Smooth muscle cell (in vitro differentiated cells): ENCODE measurements at regions not wholly inside any gene's neighbourhood (a gene's known extent, or its start where the extent isn't known, plus 50 kb on each side); places are given as distances from the start of the nearest gene placed in this dataset.

Experiments
- DNase-seq: peaks from one replicate; lab custom pipeline; 2025; ENCODE audit not compliant: unreplicated experiment; lab: John Stamatoyannopoulos, UW
- H2AFZ ChIP-seq: fragments of 200-600 bp; sonication (generic); 2 replicates; pipeline ENCODE4 v1.6.0; 2016; ENCODE audit warnings: antibody characterized with exemption, low read depth, mild to moderate bottlenecking
- H3F3A ChIP-seq: fragments of 200-600 bp; sonication (generic); 2 replicates; pipeline ENCODE4 v1.6.0; 2017; ENCODE audit warnings: antibody characterized with exemption, low read depth
- H3K27ac ChIP-seq: fragments of 200-600 bp; sonication (generic); 2 replicates; pipeline ENCODE4 v1.5.1; 2016; ENCODE audit warnings: low read depth, mild to moderate bottlenecking
- H3K27me3 ChIP-seq: fragments of 200-600 bp; sonication (generic); 2 replicates; pipeline ENCODE4 v1.6.1; 2016; ENCODE audit warnings: low read depth, mild to moderate bottlenecking
- H3K36me3 ChIP-seq: fragments of 200-600 bp; sonication (generic); 2 replicates; pipeline ENCODE4 v1.5.1; 2016; ENCODE audit warnings: low read depth
- H3K4me1 ChIP-seq: fragments of 200-600 bp; sonication (generic); 2 replicates; pipeline ENCODE4 v1.5.1; 2016; ENCODE audit warnings: low read depth
- H3K4me2 ChIP-seq: fragments of 200-600 bp; sonication (generic); 2 replicates; pipeline ENCODE4 v1.6.0; 2016; ENCODE audit warnings: mild to moderate bottlenecking
- H3K4me3 ChIP-seq: fragments of 200-600 bp; sonication (generic); 2 replicates; pipeline ENCODE4 v1.5.1; 2016; ENCODE audit warnings: mild to moderate bottlenecking
- H3K79me2 ChIP-seq: fragments of 200-600 bp; sonication (generic); 2 replicates; pipeline ENCODE4 v1.6.0; 2016; ENCODE audit warnings: low read depth, mild to moderate bottlenecking
- H3K9ac ChIP-seq: fragments of 200-600 bp; sonication (generic); 2 replicates; pipeline ENCODE4 v1.6.0; 2016; ENCODE audit warnings: low read depth
- H3K9me3 ChIP-seq: fragments of 200-600 bp; sonication (generic); replicated peaks from 2 replicates; pipeline ENCODE4 v1.5.1; 2016; ENCODE audit warnings: low read depth
- H4K20me1 ChIP-seq: fragments of 200-600 bp; sonication (generic); 2 replicates; pipeline ENCODE4 v1.6.0; 2016; ENCODE audit warnings: low read depth
- WGBS: methylation state at CpG from one replicate; pipeline ENCODE4 v1.1.7; 2016; ENCODE audit warnings: low lambda C conversion rate; 5-methylcytosine and 5-hydroxymethylcytosine counted together
- TF ChIP-seq, protein P1 (sequence below): fragments of 200-600 bp; sonication (generic); IDR thresholded peaks from 2 replicates; pipeline ENCODE4 v1.5.1; 2017; ENCODE audit warnings: borderline replicate concordance, mild to moderate bottlenecking, antibody characterized with exemption; ENCODE audit not compliant: insufficient read depth, poor library complexity, severe bottlenecking

DNA sequence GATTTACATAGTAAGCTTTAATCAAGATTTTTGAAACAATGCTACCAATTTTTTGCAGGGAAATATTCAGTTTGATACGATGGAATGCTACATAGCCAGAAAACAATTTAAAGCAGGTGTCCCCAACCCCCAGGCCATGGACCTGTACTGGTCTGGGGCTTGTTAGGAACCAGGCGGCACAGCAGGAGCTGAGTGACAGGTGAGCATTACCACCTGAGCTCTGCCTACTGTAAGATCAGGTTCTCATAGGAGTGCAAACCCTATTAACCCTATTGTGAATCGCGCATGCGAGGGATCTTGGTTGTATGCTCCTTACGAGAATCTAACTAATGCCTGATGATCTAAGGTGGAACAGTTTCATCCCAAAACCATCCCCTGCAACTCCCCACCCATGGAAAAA, 322.6 kb upstream of the NECTIN3 start:
- Histone ChIP-seq H3K4me1 (peaks cover 2% of the 10 kb centered on the region), H3K4me3 (no peak overlapping the region), H3K9me3 (no peaks in the 10 kb centered on the region), H3K27me3 (no peaks in the 10 kb centered on the region), H3K27ac (no peak overlapping the region), H3K36me3 (peaks cover 4% of the 10 kb centered on the region), H3K4me2 (no peak overlapping the region), H3K79me2 (no peaks in the 10 kb centered on the region), H3F3A (no peaks in the 10 kb centered on the region), H4K20me1 (no peaks in the 10 kb centered on the region), H3K9ac (no peak overlapping the region), H2AFZ (no peak overlapping the region)
- 92% methylated on average over 6 of the region's 6 CpGs for WGBS
- no peak for DNase-seq
- TF ChIP-seq, protein P1, sequence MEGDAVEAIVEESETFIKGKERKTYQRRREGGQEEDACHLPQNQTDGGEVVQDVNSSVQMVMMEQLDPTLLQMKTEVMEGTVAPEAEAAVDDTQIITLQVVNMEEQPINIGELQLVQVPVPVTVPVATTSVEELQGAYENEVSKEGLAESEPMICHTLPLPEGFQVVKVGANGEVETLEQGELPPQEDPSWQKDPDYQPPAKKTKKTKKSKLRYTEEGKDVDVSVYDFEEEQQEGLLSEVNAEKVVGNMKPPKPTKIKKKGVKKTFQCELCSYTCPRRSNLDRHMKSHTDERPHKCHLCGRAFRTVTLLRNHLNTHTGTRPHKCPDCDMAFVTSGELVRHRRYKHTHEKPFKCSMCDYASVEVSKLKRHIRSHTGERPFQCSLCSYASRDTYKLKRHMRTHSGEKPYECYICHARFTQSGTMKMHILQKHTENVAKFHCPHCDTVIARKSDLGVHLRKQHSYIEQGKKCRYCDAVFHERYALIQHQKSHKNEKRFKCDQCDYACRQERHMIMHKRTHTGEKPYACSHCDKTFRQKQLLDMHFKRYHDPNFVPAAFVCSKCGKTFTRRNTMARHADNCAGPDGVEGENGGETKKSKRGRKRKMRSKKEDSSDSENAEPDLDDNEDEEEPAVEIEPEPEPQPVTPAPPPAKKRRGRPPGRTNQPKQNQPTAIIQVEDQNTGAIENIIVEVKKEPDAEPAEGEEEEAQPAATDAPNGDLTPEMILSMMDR, result no peak

DNA sequence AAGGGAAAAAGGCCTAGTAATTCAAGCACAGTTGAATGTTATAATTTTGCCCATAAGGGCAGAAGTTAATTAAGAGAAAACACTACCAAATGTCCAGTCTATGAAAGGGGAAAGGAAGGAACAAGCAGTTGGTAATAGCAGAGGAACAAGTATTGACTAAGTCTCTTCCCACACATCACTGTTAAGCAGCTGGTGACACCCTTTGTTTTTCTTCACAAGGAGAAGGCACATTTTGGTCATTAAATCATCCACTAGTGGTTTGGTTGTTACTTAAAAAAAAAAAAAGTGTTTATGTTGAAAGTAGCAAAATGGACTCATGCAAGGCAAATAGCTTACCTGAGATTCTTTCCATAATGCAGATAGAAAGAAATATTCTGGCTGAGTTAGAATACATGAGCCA, 321.4 kb upstream of the NECTIN3 start:
- no peaks in the 10 kb centered on the region for H4K20me1 ChIP-seq
- no peak overlapping the region for H3K4me2 ChIP-seq
- TF ChIP-seq, protein P1, result no peak

DNA sequence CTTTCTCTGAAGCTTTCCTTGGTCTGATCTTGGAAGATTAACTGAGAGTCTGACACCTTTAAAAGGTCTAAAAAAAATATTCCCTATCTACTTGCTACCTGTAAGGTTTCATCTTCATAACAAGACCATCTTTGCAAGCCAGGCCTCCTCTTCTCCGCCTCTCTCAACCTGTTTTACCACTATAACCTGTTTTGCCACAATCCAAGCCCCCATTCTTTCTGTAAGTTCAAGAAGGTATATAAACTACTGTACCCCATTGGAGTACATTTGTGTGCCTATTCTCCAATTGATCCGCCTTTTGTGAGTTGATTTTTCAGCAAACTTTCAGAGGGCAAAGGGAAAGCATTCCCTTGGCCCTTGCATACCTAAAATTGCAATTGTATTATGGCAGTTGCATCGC, 319.3 kb upstream of the NECTIN3 start:
- Histone ChIP-seq H3F3A (no peaks in the 10 kb centered on the region), H3K9ac (no peak overlapping the region), H3K79me2 (no peaks in the 10 kb centered on the region), H4K20me1 (no peaks in the 10 kb centered on the region), H3K4me2 (no peak overlapping the region), H2AFZ (no peak overlapping the region), H3K9me3 (no peaks in the 10 kb centered on the region), H3K36me3 (no peaks in the 10 kb centered on the region), H3K27me3 (no peaks in the 10 kb centered on the region), H3K4me3 (no peak overlapping the region), H3K4me1 (peaks cover 13% of the 10 kb centered on the region), H3K27ac (no peak overlapping the region)
- WGBS, result 90% methylated on average over 3 of the region's 3 CpGs
- no peak for DNase-seq
- TF ChIP-seq, protein P1, result no peak

More for the DNA sequence above, 321.4 kb upstream of the NECTIN3 start:
- Histone ChIP-seq H3K4me1 (peaks cover 13% of the 10 kb centered on the region), H2AFZ (no peak overlapping the region), H3K27me3 (no peaks in the 10 kb centered on the region), H3K9ac (no peak overlapping the region), H3K79me2 (no peaks in the 10 kb centered on the region), H3K36me3 (peaks cover 4% of the 10 kb centered on the region), H3K9me3 (no peaks in the 10 kb centered on the region), H3K4me3 (no peak overlapping the region), H3F3A (no peaks in the 10 kb centered on the region), H3K27ac (no peak overlapping the region)
- no peak for DNase-seq

DNA sequence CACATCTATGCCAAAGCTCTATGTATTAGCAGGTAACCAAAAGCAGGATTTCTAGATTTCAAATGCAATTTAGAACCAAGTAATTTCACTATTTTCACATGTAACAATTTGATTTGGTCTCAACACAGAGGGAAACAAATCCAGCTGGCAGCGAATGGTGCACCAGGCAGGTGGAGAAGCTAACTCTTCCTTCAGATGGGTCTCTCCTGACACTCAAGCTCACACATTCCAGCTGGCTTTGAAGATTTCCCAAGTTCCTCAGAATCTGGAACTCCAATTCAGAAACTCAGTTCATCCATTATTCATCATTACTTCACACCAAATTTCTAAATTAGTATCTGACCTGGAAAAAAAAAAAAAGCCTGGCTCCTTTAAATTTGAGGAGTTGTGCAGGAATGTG, 318.1 kb upstream of the NECTIN3 start:
- DNase-seq, result no peak
- Histone ChIP-seq H3K4me1 (peaks cover 13% of the 10 kb centered on the region), H3F3A (no peaks in the 10 kb centered on the region), H3K27ac (no peak overlapping the region), H3K4me3 (no peak overlapping the region), H3K4me2 (no peak overlapping the region), H3K9ac (no peak overlapping the region), H3K9me3 (no peaks in the 10 kb centered on the region), H3K27me3 (no peaks in the 10 kb centered on the region), H2AFZ (no peak overlapping the region), H4K20me1 (no peaks in the 10 kb centered on the region), H3K36me3 (no peaks in the 10 kb centered on the region), H3K79me2 (no peaks in the 10 kb centered on the region)
- TF ChIP-seq, protein P1, result no peak
- 96% methylated on average over 1 of the region's 1 CpG for WGBS
